B cell (primary cell): ENCODE measurements at regions not wholly inside any gene's neighbourhood (a gene's known extent, or its start where the extent isn't known, plus 50 kb on each side); places are given as distances from the start of the nearest gene placed in this dataset.
"Not testable (repeated sequence)": the region's sequence is repeated elsewhere in the genome, so short reads cannot be mapped to it uniquely, and the experiment has no call there.

Experiments
- ATAC-seq: fragments of 200-7000 bp; cut with Tn5 transposase; one replicate; pipeline ENCODE4 v1.10.0; 2021; ENCODE audit warnings: low read depth, mild to moderate bottlenecking, moderate number of reproducible peaks, moderate library complexity
- CTCF ChIA-PET: fragments of 350-600 bp; sonication (Branson Sonifier 250); formaldehyde crosslinking; loops from one replicate; lab custom pipeline; 2021; ENCODE audit warnings: antibody characterized with exemption, inconsistent platforms; lab: Charles Lee
- POLR2A ChIA-PET: fragments of 350-600 bp; sonication (Branson Sonifier 250); formaldehyde crosslinking; loops from one replicate; lab custom pipeline; 2021; ENCODE audit warnings: antibody characterized with exemption; lab: Charles Lee
- DNase-seq: peaks from one replicate; pipeline ENCODE4 v3.0.0; 2013
- H2AFZ ChIP-seq: 2 replicates; pipeline ENCODE4 v1.6.1; 2012; ENCODE audit warnings: mild to moderate bottlenecking, low read depth, low read length; ENCODE audit not compliant: insufficient read depth, poor library complexity, severe bottlenecking
- H3K27ac ChIP-seq, 2 donors: 1 replicate in 1 of 2; 2 replicates in 1 of 2; pipeline ENCODE4 v1.5.1; 2012 to 2013; ENCODE audit warnings: low read length in 2 of 2, mild to moderate bottlenecking in 2 of 2, moderate library complexity in 1 of 2
- H3K27me3 ChIP-seq, 4 experiments: fragments of 200-600 bp in 1 of 4; sonication (generic) in 1 of 4; replicated peaks in 1 of 4; 1 replicate in 2 of 4; 2 replicates in 2 of 4; pipeline versions ENCODE4 v1.6.1 to v1.7.0; 2013 to 2016; ENCODE audit warnings: low read length in 3 of 4, mild to moderate bottlenecking in 2 of 4, mixed read lengths in 1 of 4, moderate library complexity in 1 of 4; ENCODE audit not compliant: insufficient read depth in 4 of 4, control insufficient read depth in 3 of 4; ENCODE audit errors: control extremely low read depth in 1 of 4
- H3K36me3 ChIP-seq, 2 experiments: replicated peaks in 1 of 2; 1 replicate in 1 of 2; 2 replicates in 1 of 2; pipeline versions ENCODE4 v1.6.1 to v1.7.1; 2013; ENCODE audit warnings: low read length in 1 of 2; ENCODE audit not compliant: insufficient read depth in 2 of 2, control insufficient read depth in 1 of 2; ENCODE audit errors: control extremely low read depth in 1 of 2, extremely low read depth in 1 of 2
- H3K4me1 ChIP-seq, 2 donors: fragments of 200-600 bp in 1 of 2; sonication (generic) in 1 of 2; 1 replicate in 1 of 2; 2 replicates in 1 of 2; pipeline versions ENCODE4 v1.5.1 to v1.6.1; 2013 to 2017; ENCODE audit warnings: low read length in 2 of 2; ENCODE audit not compliant: control insufficient read depth in 2 of 2, insufficient read depth in 2 of 2
- H3K4me2 ChIP-seq: replicated peaks from 2 replicates; pipeline ENCODE3; 2012; ENCODE audit warnings: mild to moderate bottlenecking, low read depth, low read length; ENCODE audit not compliant: poor library complexity, severe bottlenecking
- H3K4me3 ChIP-seq, 5 experiments: fragments of 200-600 bp in 1 of 5; sonication (generic) in 1 of 5; 1 replicate in 3 of 5; 2 replicates in 2 of 5; pipeline versions ENCODE4 v1.5.1 to v1.7.0; 2011 to 2016; ENCODE audit warnings: low read length in 4 of 5, mild to moderate bottlenecking in 4 of 5, low read depth in 2 of 5, control low read depth in 1 of 5, moderate library complexity in 1 of 5; ENCODE audit not compliant: insufficient read depth in 1 of 5; ENCODE audit errors: control extremely low read depth in 1 of 5, extremely low read depth in 1 of 5
- H3K79me2 ChIP-seq: fragments of 200-600 bp; sonication (generic); one replicate; pipeline ENCODE4 v1.6.0; 2016; ENCODE audit warnings: low read length; ENCODE audit not compliant: control insufficient read depth, insufficient read depth
- H3K9ac ChIP-seq: fragments of 200-600 bp; sonication (generic); 2 replicates; pipeline ENCODE4 v1.6.1; 2017; ENCODE audit warnings: mild to moderate bottlenecking, low read length, moderate library complexity
- H3K9me3 ChIP-seq, 3 donors: one replicate each; pipeline versions ENCODE4 v1.6.1 to v1.7.1; 2013; ENCODE audit warnings: low read length in 2 of 3; ENCODE audit not compliant: control insufficient read depth in 2 of 3, insufficient read depth in 1 of 3; ENCODE audit errors: control extremely low read depth in 1 of 3
- H4K20me1 ChIP-seq: 2 replicates; pipeline ENCODE4 v1.6.0; 2012; ENCODE audit warnings: mild to moderate bottlenecking, low read length; ENCODE audit not compliant: insufficient read depth, control insufficient read depth, poor library complexity, severe bottlenecking
- H3K27ac Mint-ChIP-seq: one replicate; pipeline ENCODE4 v1.8.0; 2021; ENCODE audit warnings: mixed read lengths
- H3K27me3 Mint-ChIP-seq: one replicate; pipeline ENCODE4 v1.8.0; 2021; ENCODE audit warnings: mixed read lengths
- H3K4me1 Mint-ChIP-seq: one replicate; pipeline ENCODE4 v1.8.0; 2021; ENCODE audit warnings: mixed read lengths
- H3K4me3 Mint-ChIP-seq: one replicate; pipeline ENCODE4 v1.8.0; 2021; ENCODE audit warnings: mixed read lengths
- H3K9me3 Mint-ChIP-seq: one replicate; pipeline ENCODE4 v1.8.0; 2022; ENCODE audit warnings: mixed read lengths; ENCODE audit not compliant: insufficient read depth
- EZH2 ChIP-seq: IDR thresholded peaks from 2 replicates; pipeline ENCODE4 v1.6.1; 2012; ENCODE audit warnings: borderline replicate concordance, low read depth, mild to moderate bottlenecking, moderate library complexity, low read length; ENCODE audit not compliant: insufficient read depth, poor library complexity, severe bottlenecking
- WGBS: methylation state at CpG from one replicate; pipeline ENCODE4 v1.1.5; 2013; ENCODE audit warnings: missing lambda C conversion rate; ENCODE audit not compliant: insufficient coverage; 5-methylcytosine and 5-hydroxymethylcytosine counted together
- intact Hi-C: fragments of 100-400 bp; cut with micrococcal nuclease; formaldehyde crosslinking; loops from one replicate; pipeline ENCODE4 v1.10.0; 2022
- TF ChIP-seq, protein P1 (sequence below): fragments of 200-600 bp; IDR thresholded peaks from one replicate; pipeline ENCODE4 v1.8.0; 2022; ENCODE audit warnings: antibody characterized with exemption, mild to moderate bottlenecking

DNA sequence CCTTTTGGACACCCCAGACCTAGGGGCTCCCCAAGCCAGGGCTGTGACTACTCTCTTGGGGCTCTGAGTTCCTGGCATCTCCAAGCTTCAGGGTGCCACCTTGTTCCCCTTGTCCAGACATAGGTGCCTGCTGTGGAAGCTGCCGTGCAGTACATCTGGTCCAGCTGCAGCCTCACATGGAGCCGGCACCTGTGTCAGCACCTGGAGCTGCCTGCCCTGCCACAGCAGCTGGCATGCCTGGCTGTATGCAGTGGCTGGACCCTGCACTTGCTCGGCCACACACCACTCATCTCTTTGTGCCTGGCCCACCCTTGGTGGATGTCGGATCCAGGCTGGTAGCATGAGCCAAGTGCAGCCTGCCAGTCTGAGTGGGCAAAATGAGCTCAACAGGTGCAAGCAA is 775.8 kb downstream of the CDH11 start:
- Mint-ChIP-seq H3K27me3 (no peaks in the 10 kb centered on the region), H3K9me3 (peaks cover 3% of the 10 kb centered on the region), H3K27ac (no peak overlapping the region), H3K4me1 (no peaks in the 10 kb centered on the region), H3K4me3 (no peak overlapping the region)
- CTCF ChIA-PET = no interaction called here
- no peaks in the 10 kb centered on the region for H3K4me1 ChIP-seq
- ATAC-seq = no peak
- no peak overlapping the region for H3K4me2 ChIP-seq
- WGBS = 93% methylated on average over 4 of the region's 4 CpGs
- POLR2A ChIA-PET = no interaction called here
- H3K36me3 ChIP-seq = no peaks in the 10 kb centered on the region
- no peaks in the 10 kb centered on the region for H3K27me3 ChIP-seq
- no peaks in the 10 kb centered on the region for H3K79me2 ChIP-seq
- H2AFZ ChIP-seq = no peak overlapping the region
- no peak for TF ChIP-seq EZH2
- TF ChIP-seq, protein P1, sequence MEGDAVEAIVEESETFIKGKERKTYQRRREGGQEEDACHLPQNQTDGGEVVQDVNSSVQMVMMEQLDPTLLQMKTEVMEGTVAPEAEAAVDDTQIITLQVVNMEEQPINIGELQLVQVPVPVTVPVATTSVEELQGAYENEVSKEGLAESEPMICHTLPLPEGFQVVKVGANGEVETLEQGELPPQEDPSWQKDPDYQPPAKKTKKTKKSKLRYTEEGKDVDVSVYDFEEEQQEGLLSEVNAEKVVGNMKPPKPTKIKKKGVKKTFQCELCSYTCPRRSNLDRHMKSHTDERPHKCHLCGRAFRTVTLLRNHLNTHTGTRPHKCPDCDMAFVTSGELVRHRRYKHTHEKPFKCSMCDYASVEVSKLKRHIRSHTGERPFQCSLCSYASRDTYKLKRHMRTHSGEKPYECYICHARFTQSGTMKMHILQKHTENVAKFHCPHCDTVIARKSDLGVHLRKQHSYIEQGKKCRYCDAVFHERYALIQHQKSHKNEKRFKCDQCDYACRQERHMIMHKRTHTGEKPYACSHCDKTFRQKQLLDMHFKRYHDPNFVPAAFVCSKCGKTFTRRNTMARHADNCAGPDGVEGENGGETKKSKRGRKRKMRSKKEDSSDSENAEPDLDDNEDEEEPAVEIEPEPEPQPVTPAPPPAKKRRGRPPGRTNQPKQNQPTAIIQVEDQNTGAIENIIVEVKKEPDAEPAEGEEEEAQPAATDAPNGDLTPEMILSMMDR = no peak
- intact Hi-C loops = no loop called here
- no peak for DNase-seq
- H3K27ac ChIP-seq = no peak overlapping the region
- H4K20me1 ChIP-seq = no peaks in the 10 kb centered on the region
- no peak overlapping the region for H3K4me3 ChIP-seq
- peaks cover 0 to 18% (median 0%) of the 10 kb centered on the region in 3 donors for H3K9me3 ChIP-seq
- no peak overlapping the region for H3K9ac ChIP-seq

DNA sequence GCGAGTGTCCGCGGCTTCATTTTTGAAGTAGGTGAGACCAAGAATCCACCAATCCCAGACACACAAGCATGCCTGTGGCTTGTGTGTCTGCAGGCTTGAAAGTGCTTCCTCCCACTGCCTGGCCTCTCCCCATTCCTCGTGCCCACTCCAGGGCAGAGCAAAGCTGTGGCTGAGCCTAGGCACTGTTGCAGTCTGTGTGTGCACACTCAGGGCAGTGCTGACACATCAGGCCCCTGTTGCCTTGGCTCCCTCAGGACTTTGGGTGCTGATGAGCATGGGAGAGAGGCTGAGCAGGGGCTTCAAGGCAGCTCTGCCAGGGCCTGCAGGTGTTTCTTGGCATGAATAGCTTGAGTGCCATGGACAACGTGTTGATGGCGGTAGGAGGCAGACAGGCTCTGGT is 776.7 kb downstream of the CDH11 start:
- H3K36me3 ChIP-seq = no peaks in the 10 kb centered on the region
- no peaks in the 10 kb centered on the region for H3K79me2 ChIP-seq
- no peak for ATAC-seq
- H3K27ac ChIP-seq = no peak overlapping the region
- Mint-ChIP-seq H3K9me3 (no peaks in the 10 kb centered on the region), H3K27me3 (no peaks in the 10 kb centered on the region), H3K27ac (no peak overlapping the region), H3K4me3 (no peak overlapping the region), H3K4me1 (no peaks in the 10 kb centered on the region)
- TF ChIP-seq, protein P1 = no peak
- TF ChIP-seq EZH2 = no peak
- intact Hi-C loops = no loop called here
- no peak overlapping the region for H3K4me2 ChIP-seq
- 91% methylated on average over 6 of the region's 6 CpGs for WGBS
- H3K4me3 ChIP-seq = no peak overlapping the region
- POLR2A ChIA-PET = no interaction called here
- H3K27me3 ChIP-seq = no peaks in the 10 kb centered on the region
- no peaks in the 10 kb centered on the region for H3K4me1 ChIP-seq
- CTCF ChIA-PET = interaction anchor here (1.2 kb wide), 1 partner anchor 9 kb away, joined by 3 read pairs; no protein-coding TSS in a partner anchor
- DNase-seq = no peak
- no peak overlapping the region for H3K9ac ChIP-seq
- H4K20me1 ChIP-seq = no peaks in the 10 kb centered on the region
- peaks cover 0 to 18% (median 0%) of the 10 kb centered on the region in 3 donors for H3K9me3 ChIP-seq
- H2AFZ ChIP-seq = no peak overlapping the region

DNA sequence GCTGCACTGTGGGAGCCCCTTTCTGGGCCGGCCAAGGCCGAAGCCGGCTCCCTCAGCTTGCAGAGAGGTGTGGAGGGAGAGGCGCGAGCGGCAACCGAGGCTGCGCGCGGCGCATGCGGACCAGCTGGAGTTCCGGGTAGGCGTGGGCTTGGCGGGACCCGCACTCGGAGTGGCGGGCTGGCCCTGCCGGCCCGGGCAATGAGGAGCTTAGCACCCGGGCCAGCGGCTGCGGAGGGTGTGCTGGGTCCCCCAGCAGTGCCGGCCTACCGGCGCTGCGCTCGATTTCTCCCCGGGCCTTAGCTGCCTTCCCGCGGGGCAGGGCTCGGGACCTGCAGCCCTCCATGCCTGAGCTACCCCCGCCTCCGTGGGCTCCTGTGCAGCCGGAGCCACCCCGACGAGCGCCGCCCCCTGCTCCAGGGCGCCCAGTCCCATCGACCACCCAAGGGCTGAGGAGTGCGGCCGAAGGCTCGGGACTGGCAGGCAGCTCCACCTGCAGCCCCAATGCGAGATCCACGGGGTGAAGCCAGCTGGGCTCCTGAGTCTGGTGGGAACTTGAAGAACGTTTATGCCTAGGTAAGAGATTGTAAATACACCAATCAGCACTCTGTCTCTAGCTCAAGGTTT is 777.9 kb downstream of the CDH11 start:
- POLR2A ChIA-PET, intact Hi-C loops: not testable (repeated sequence)
- 95% methylated on average over 45 of the region's 47 CpGs for WGBS

More for the DNA sequence above, 777.9 kb downstream of the CDH11 start:
- not testable (repeated sequence) for H3K27me3 ChIP-seq, H3K9ac ChIP-seq, H3K4me3 ChIP-seq, H3K27me3 Mint-ChIP-seq, DNase-seq, H3K4me1 Mint-ChIP-seq, H4K20me1 ChIP-seq, H3K27ac ChIP-seq, H3K9me3 Mint-ChIP-seq, H2AFZ ChIP-seq, H3K36me3 ChIP-seq, H3K4me3 Mint-ChIP-seq, H3K4me2 ChIP-seq, H3K4me1 ChIP-seq, H3K79me2 ChIP-seq, ATAC-seq, H3K27ac Mint-ChIP-seq
- CTCF ChIA-PET = interaction anchor here (1.2 kb wide), 1 partner anchor 8 kb away, joined by 3 read pairs; no protein-coding TSS in a partner anchor
- peaks cover 0 to 22% (median 0%) of the 10 kb centered on the region in 3 donors for H3K9me3 ChIP-seq
